ENCODE measurements at regions not wholly inside any gene's neighbourhood (a gene's known extent, or its start where the extent isn't known, plus 50 kb on each side); places are given as distances from the start of the nearest gene placed in this dataset.

DNA sequence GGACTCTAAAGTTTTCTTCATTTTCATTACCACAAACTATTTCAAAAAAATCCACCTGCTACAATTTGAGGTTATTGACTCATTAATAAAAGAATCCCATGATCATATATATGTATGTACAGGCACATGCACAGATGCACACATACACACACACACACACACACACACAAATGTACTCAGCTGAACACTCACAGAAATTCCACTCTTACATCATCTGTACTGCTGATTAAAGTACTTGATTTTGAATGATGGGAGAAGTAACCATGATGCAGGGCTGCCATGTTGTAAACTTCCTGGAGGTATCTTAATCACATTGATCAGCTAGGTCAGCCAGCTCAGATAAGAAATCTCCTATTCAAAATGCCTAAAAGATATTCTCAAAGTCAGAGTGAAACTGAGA is 1313.2 kb upstream of the NRXN1 start:
- Histone ChIP-seq H3K27ac (no peak overlapping the region), H3K36me3 (no peaks in the 10 kb centered on the region), H3K4me1 (ENCODE audit: insufficient read depth) (no peaks in the 10 kb centered on the region), H3K27me3 (no peaks in the 10 kb centered on the region), H3K9me3 (no peaks in the 10 kb centered on the region), H3K4me3 (no peak overlapping the region)
- no peak for DNase-seq
- TF ChIP-seq, protein P1, sequence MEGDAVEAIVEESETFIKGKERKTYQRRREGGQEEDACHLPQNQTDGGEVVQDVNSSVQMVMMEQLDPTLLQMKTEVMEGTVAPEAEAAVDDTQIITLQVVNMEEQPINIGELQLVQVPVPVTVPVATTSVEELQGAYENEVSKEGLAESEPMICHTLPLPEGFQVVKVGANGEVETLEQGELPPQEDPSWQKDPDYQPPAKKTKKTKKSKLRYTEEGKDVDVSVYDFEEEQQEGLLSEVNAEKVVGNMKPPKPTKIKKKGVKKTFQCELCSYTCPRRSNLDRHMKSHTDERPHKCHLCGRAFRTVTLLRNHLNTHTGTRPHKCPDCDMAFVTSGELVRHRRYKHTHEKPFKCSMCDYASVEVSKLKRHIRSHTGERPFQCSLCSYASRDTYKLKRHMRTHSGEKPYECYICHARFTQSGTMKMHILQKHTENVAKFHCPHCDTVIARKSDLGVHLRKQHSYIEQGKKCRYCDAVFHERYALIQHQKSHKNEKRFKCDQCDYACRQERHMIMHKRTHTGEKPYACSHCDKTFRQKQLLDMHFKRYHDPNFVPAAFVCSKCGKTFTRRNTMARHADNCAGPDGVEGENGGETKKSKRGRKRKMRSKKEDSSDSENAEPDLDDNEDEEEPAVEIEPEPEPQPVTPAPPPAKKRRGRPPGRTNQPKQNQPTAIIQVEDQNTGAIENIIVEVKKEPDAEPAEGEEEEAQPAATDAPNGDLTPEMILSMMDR (IDR thresholded peaks at IDR 0.05) = no peak
- no peak for TF ChIP-seq EP300 (IDR thresholded peaks at IDR 0.05)
- TF ChIP-seq POLR2A (IDR thresholded peaks at IDR 0.05) = no peak
- intact Hi-C loops (cut with DNase I) = no loop called here

DNA sequence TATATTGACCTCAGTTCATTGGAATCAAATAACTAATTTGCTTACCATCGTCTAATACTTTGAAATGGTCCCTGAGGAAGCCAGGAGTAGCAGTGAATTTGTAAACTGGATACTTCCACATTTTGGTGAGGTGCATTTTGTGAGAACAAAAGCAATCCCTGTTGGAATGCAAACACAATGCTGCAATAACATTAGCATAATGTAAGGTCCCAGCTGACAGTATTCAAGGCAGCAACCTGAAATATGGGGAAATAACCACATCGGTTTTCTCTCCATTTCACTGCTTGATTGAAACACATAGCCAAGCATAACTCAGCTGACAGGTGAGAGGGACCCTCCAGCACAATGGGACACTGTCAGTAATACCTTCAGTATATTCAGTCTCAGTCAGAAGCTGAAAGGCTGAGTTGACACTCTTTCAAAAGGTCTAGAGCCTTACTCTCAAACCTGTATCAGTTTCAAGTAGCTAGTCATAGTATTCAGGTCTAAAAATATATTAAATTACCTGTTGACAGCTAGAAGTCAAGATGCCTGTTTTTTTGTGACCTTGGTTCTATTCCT is 1311.9 kb upstream of the NRXN1 start:
- H3K4me3 ChIP-seq = no peak overlapping the region
- no peaks in the 10 kb centered on the region for H3K9me3 ChIP-seq
- DNase-seq = no peak
- WGBS, 3 donors = 45 to 66% (median 61%) methylated on average over 2 of the region's 2 CpGs
- no peaks in the 10 kb centered on the region for H3K27me3 ChIP-seq
- TF ChIP-seq EP300 (IDR thresholded peaks at IDR 0.05) (no peak), POLR2A (IDR thresholded peaks at IDR 0.05) (no peak)
- TF ChIP-seq, protein P1 (IDR thresholded peaks at IDR 0.05) = no peak
- H3K4me1 ChIP-seq (ENCODE audit: insufficient read depth) = no peaks in the 10 kb centered on the region
- intact Hi-C loops (cut with DNase I) = no loop called here
- no peaks in the 10 kb centered on the region for H3K36me3 ChIP-seq
- H3K27ac ChIP-seq = no peak overlapping the region

DNA sequence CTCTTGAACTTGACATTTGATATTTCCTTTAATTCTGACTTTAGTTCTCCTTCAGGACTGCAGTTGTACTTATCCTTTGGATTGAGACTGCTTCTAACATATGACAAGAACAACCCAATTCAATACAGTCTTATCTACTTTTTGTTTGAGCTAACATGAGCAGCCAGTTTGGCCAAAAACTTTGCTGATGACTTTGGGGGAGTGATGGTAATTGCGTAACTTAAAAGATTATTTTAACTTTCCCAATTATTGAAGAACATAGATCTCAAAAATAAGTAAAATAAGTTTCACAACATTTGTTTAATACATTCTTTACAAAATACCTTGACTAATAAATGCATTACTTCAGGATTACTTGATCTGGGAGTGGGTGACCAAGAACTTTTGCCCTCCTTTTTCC is 1311.1 kb upstream of the NRXN1 start:
- no peaks in the 10 kb centered on the region for H3K9me3 ChIP-seq
- H3K4me3 ChIP-seq = no peak overlapping the region
- H3K36me3 ChIP-seq = no peaks in the 10 kb centered on the region
- no peak overlapping the region for H3K27ac ChIP-seq
- TF ChIP-seq, protein P1 (IDR thresholded peaks at IDR 0.05) = no peak
- TF ChIP-seq POLR2A (IDR thresholded peaks at IDR 0.05) (no peak), EP300 (IDR thresholded peaks at IDR 0.05) (no peak)
- no peaks in the 10 kb centered on the region for H3K4me1 ChIP-seq (ENCODE audit: insufficient read depth)
- intact Hi-C loops (cut with DNase I) = no loop called here
- DNase-seq = no peak
- H3K27me3 ChIP-seq = no peaks in the 10 kb centered on the region
- 13 to 51% (median 43%) methylated on average over 1 of the region's 1 CpG for WGBS, 3 donors

DNA sequence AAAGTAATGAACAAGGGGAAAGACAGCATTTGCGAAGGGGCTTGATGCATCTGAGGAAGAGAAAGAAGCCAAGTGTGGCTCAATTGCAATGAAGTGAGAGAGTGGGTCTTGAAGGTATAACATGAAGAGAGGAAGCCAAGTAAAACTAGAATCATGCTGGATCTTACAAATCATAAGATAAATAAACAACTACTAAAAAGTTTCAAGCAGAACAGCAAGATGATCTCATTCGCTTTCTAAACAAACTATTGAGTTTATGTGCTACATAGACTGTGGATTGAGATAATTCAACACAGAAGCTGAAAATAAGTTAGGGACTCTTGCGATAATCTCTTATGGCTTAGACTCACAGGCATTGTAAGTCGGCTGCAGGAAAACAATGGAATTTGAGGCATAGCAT is 1310.5 kb upstream of the NRXN1 start:
- no peak for DNase-seq
- H3K27ac ChIP-seq = no peak overlapping the region
- intact Hi-C loops (cut with DNase I) = no loop called here
- H3K27me3 ChIP-seq = no peaks in the 10 kb centered on the region
- no peak for TF ChIP-seq POLR2A (IDR thresholded peaks at IDR 0.05)
- no peak for TF ChIP-seq EP300 (IDR thresholded peaks at IDR 0.05)
- TF ChIP-seq, protein P1 (IDR thresholded peaks at IDR 0.05) = no peak
- no peaks in the 10 kb centered on the region for H3K9me3 ChIP-seq
- no peaks in the 10 kb centered on the region for H3K36me3 ChIP-seq
- no peaks in the 10 kb centered on the region for H3K4me1 ChIP-seq (ENCODE audit: insufficient read depth)
- WGBS, 3 donors = 79 to 92% (median 91%) methylated on average over 4 of the region's 4 CpGs
- H3K4me3 ChIP-seq = no peak overlapping the region
